CD4-positive, alpha-beta T cell treated with Interferon gamma for 1 hour (primary cell): ENCODE measurements at regions not wholly inside any gene's neighbourhood (a gene's known extent, or its start where the extent isn't known, plus 50 kb on each side); places are given as distances from the start of the nearest gene placed in this dataset.

Experiments used
- DNase-seq: peaks from one replicate; pipeline ENCODE4 v3.0.0-alpha.2; 2020

DNA sequence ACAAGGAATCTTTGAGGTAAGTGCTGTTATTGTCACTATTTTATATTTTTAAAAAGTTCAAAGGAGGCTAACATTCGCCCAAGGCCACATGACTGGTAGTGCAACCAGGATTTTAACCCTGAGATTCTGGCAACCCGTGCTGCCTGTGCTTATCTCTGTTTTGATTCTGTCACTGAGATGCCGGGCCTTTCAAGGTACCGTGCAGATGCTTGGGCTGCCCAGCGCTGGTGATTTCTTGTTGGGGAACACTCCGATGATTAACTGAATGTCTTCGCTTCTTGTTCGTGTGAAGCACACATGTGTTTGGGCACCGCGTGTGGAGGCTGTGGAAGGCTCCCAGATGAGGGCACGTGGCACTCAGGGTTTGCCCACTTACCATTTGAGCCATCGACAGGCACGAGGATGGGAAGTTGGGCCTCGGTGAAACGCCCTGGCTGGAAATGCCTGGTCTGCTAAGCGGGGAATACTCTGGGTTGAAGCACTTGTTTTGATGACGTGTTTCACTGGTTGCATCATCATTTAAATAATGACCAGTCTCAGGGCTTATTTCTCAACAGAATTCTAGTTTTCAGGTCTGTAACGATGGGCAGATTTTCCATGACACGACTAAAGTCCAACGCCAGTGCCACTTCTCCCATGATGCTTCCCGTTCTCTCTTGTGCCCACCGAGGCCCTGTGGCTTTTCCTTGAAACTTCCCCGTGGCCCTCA is 392.7 kb downstream of the FGF9 start:
- no peak for DNase-seq

DNA sequence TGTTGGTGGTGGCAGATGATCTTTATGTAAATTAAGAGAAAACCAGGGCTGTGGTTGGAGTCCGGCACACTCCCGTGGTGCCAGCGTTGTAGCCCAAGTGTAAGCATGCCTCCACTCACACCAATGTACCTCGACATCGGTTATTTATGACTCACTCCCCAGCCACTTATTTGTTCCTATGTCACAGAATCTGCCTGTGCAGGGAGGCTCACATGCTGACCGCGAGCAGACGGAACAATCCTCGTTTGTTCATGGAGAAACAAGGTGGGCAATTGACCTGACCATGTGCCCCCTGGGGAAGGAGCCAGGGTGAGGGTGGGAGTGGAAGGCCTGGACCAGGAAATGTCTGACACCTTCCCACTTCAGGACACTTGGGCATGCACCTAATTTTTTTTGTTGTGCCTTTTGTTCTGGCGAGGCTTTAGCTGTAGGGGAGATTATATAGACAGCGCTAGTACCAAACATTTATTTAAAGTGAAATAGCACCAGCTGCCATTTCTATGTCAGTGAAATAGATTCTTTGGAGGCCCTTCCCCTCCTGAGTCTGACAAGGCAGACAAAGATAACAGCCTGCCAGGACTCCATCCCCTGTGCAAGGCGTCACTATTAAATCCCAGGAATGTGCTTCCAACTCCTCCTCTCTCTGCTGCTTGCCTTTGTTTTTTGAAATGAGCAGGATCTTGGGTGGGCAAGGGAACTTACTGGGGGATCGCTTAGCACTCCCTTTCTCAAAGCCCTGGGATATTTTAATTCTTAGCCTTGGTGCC is 394.2 kb downstream of the FGF9 start:
- no peak for DNase-seq

DNA sequence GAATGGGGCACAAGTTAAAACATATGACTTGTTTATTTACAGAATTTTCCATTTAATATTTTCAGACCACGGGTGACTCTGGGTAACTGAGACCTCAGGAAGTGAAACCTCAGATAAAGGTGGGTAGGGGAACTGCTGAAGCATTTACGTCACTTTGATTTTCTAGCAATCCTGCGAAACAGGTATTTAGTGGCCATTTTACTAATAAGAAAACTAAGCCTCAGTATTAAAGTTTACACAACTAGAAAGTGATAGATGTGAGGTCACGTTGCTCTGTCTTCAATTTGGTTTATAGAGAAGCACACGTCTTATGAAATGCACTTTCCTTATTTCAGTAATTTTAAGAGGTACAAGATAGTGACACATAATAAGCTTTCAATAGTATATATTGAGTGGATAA is 402.8 kb downstream of the FGF9 start:
- no peak for DNase-seq

- DNase-seq: no peak
These were observed 403.5 kb downstream of the FGF9 start for GRCh38 chr13:22074403-22074802.

DNA sequence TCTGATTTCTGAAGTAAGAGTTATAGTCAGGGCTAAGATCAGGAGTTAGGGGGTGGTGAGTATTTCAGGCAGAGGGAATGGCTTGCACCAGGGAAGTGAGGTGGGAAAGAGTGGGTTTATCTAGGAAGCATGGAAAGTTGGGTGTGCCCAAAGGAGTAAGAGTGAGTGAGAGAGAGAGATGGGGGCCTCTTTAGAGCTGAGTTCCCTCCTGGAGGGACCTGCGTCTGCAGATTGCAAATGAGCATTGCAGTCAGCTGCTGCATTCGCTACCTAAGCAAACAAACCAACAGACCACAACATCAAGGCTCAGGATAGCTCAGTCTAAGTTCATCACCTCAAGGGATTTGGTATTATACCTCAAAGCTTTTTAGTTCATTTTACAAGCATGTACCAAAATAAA is 405.8 kb downstream of the FGF9 start:
- DNase-seq: no peak

- no peak for DNase-seq
These were observed 406.4 kb downstream of the FGF9 start for GRCh38 chr13:22077205-22077683.

- no peak for DNase-seq
These were observed 406.9 kb downstream of the FGF9 start for GRCh38 chr13:22077764-22078163.

DNA sequence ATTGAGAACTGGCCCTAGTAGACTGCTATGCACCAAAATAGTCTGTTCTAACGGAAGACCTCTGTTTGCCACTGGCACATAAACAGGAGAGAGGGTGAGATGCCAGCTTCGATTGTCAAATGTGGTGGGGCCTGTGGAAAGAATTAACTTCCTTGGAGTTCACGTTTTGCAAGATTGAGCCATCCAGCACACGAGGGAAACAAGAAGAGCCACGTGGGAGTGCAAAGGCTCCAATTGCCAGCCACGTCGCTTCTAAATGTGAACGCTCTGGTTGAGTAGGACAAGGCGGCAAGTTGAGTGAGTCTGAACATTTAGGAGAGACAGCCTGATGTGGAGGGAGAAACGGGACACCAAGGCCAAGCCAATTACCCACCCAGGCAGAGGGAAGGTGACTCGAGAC is 409.1 kb downstream of the FGF9 start:
- no peak for DNase-seq

GRCh38 chr13:22080832-22081231 is 410.0 kb downstream of the FGF9 start:
- DNase-seq: no peak

- DNase-seq: no peak
These were observed 410.6 kb downstream of the FGF9 start for GRCh38 chr13:22081430-22081829.

DNA sequence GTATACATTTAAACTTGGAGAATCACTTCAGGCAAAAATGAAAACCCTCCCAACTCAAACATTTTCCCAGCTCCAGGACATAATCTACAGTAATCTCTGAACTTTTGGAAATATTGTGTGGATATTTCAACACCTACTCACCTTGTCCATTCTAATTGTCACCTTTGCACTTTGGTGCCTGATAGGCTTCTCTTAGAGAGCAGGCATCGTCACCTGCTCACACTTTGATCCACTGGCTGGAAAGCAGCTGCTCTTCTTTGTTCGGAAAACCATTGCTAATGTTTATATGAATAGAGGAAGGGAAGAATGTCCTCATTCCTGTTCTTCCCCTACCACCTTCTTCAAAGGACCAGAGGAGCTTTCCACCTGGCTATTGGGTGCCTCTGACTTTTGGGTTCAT is 411.2 kb downstream of the FGF9 start:
- no peak for DNase-seq

- no peak for DNase-seq
These were observed 411.7 kb downstream of the FGF9 start for GRCh38 chr13:22082437-22083100.

DNA sequence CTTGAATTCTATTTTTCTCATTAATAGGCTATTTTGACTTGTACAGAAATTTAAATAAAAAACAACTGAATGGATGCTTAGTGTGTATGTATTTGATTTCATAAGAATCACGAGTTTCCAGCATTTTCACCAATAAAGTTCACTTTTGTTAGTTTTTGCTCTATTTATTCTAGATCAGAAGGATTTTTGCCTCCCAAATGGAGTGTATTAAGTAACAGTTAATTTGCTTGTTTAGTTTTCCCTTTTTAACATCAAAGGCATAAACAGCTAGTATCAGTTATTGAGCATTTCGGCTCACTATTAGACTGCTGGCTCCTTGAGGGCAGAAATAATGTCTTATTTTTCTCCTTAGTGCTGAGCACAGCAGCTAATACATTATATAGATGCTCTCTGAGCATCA is 414.1 kb downstream of the FGF9 start:
- no peak for DNase-seq

GRCh38 chr13:22086597-22087330 is 415.9 kb downstream of the FGF9 start:
- DNase-seq: no peak

DNA sequence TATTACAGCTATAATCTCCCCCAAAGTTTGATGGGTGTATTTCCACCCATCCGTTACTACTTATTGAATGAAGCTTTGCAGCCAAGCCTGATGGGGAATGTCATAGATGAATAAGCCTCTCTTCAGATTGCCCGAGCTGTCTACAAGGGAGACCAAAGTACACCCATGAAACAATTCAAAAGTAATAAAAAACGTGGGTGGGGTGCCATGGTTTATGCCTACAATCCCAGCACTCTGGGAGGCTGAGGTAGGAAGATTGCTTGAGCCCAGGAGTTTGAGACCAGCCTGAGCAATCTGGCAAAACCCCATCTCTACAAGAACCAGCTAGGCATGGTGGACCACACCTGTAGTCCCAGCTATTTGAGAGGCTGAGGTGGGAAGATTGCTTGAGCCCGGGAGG is 419.2 kb downstream of the FGF9 start:
- no peak for DNase-seq

- DNase-seq: no peak
These were observed 420.5 kb downstream of the FGF9 start for GRCh38 chr13:22091222-22091970.

GRCh38 chr13:22091971-22092300 is 421.1 kb downstream of the FGF9 start:
- no peak for DNase-seq

- DNase-seq: no peak
These were observed 422.1 kb downstream of the FGF9 start for GRCh38 chr13:22092791-22093560.

GRCh38 chr13:22095794-22096193 is 424.9 kb downstream of the FGF9 start:
- DNase-seq: no peak

- no peak for DNase-seq
These were observed 428.7 kb downstream of the FGF9 start for GRCh38 chr13:22099585-22099984.

GRCh38 chr13:22102271-22102670 is 431.4 kb downstream of the FGF9 start:
- DNase-seq: no peak
